Nucleus accumbens (tissue), 56 donors: ENCODE measurements at regions not wholly inside any gene's neighbourhood (a gene's known extent, or its start where the extent isn't known, plus 50 kb on each side); places are given as distances from the start of the nearest gene placed in this dataset.
A peak's percentile ranks its signal among the peaks of the same experiment; 100 is the strongest.

Experiments used
- DNase-seq, 56 donors: peaks; one replicate each; lab custom pipeline; 2025; lab: John Stamatoyannopoulos, UW

DNA sequence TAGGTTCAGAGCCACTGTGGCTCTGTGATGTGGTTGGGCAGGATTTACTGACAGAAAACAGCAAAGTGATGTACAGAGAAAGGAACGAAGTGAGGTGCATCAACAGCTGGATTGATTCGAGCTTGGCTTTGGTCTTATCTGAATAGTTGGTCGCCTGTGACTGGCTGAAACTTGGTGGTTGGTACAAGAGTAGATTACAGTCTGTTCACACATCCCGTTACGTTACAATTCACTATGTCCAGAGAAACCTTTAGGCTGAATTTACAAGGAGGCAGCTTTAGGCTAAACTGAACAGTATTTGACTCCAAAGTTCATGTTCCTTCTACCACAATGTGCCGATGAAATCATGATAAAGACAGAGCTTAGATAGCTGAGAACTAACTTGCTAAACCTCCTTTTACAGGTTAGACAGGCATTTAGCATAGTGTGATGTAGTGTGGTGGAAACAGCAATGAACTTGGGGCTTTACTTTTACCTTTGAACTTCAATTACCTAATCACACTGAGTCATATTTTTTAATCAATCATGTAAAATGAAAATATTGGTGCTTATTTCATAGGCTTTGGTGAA lies 210.2 kb upstream of the PUM3 start:
- DNase-seq = no peak

DNA sequence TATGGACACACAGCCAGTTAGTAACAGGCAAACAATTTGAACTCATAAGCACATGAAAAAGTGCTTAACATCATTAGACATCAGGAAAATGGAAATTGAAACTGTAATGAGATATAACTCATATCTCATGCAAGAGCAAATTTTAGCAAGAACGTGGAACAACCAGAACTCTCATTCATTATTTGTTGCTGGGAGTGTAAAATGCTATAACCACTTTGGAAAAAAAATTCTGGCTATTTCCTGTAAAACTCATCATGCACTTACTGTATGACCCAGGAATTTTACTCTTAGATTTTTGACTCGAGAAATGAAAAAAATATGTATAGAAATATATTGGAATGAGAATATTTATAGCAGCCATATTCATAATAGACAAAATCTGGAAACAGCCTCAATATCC lies 205.7 kb upstream of the PUM3 start:
- no peak for DNase-seq

- no peak for DNase-seq
Measured at GRCh38 chr9:3047912-3048311, 204.0 kb upstream of the PUM3 start.

DNA sequence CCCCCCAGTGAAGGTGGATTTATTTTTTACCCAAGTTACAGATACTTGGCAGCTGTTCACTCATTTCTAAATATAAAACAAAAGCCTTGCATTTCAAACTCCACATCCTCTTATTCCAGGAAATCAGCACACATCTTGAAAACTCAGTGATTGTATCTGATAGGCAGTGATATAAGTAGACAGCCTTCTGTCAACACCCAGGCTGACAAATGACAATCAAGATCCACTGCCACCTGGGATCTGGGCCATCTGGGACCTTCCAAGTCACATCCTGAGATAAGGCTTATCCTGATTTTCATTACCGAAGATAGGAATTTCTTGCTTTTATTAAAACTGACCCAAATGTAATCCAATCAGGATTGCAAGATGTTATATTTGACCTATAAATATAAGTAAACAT lies 201.3 kb upstream of the PUM3 start:
- no peak for DNase-seq

- DNase-seq = no peak
Measured at GRCh38 chr9:3043369-3043768, 199.5 kb upstream of the PUM3 start.

DNA sequence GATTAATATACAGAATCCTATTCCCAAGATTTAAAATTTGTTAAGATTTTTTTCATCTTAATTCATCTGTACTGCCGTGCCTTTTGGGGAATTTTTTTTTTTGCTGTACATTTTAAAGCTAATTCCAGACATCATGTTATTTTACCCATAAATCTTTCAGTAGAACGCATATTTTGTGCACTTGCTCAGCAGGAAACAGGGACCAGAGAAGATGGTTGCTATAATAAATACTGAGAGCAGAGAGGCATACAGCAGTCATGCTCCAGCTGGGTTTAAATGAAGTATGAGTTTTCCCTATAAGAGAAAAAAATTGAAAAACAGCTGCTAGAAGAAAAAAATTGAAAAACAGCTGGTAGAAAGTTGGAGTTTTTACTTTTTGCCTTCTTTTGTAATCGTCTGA lies 196.9 kb upstream of the PUM3 start:
- DNase-seq = no peak

- no peak for DNase-seq
Measured at GRCh38 chr9:3036333-3036700, 192.4 kb upstream of the PUM3 start.

- peak in 6 of 56 donors; percentile 1 to 13 (median 8) for DNase-seq
Measured at GRCh38 chr9:3035579-3036332, 191.9 kb upstream of the PUM3 start.

GRCh38 chr9:3032898-3033297 lies 189.0 kb upstream of the PUM3 start:
- DNase-seq = no peak

GRCh38 chr9:3028535-3028934 lies 184.6 kb upstream of the PUM3 start:
- no peak for DNase-seq

- no peak for DNase-seq
Measured at GRCh38 chr9:3027210-3027609, 183.3 kb upstream of the PUM3 start.

GRCh38 chr9:3023449-3023848 lies 179.6 kb upstream of the PUM3 start:
- DNase-seq = peak in 14 of 56 donors; percentile 2 to 58 (median 18)

- no peak for DNase-seq
Measured at GRCh38 chr9:3018691-3019230, 174.9 kb upstream of the PUM3 start.

GRCh38 chr9:3018071-3018470 lies 174.2 kb upstream of the PUM3 start:
- DNase-seq = no peak

DNA sequence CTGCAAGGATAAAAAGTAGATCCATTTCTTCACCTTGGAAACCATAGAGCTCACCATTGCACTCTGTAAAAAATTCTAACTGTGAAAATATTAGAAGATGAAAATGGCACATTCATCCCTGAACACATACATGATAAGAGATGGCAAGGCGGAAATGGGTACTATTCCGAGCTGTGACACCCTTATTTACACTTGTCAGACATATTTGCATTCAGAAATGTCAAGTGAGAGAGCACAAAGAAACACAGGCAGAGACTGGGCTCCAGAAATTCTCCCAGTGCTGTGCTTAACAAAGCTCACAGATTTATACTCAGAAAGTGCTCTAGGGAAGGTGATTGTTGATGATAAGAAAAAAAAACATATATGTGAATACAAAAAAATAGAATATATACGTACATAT lies 170.3 kb upstream of the PUM3 start:
- DNase-seq = no peak

GRCh38 chr9:3012842-3013241 lies 168.9 kb upstream of the PUM3 start:
- no peak for DNase-seq

GRCh38 chr9:3012245-3012644 lies 168.3 kb upstream of the PUM3 start:
- no peak for DNase-seq

- DNase-seq = no peak
Measured at GRCh38 chr9:3008091-3008490, 164.2 kb upstream of the PUM3 start.

DNA sequence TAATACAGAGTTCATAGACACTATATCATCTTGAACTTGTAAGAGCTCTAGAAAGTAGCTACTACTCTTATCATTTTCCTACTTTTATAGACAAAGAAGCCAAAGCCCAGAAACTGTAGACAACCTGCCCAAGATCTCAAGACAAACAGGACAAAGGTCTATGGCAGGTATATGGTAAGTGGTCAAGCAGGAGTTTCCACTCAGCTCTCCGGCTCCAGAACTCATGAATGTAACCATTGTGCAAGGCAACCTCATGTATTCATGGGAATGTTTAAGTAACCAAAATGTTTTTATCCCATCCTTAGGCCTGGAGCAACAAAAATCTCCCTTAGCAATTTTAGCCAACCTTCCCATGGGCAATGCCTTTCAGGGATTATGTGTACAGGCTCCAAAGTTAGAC lies 163.4 kb upstream of the PUM3 start:
- DNase-seq = no peak

DNA sequence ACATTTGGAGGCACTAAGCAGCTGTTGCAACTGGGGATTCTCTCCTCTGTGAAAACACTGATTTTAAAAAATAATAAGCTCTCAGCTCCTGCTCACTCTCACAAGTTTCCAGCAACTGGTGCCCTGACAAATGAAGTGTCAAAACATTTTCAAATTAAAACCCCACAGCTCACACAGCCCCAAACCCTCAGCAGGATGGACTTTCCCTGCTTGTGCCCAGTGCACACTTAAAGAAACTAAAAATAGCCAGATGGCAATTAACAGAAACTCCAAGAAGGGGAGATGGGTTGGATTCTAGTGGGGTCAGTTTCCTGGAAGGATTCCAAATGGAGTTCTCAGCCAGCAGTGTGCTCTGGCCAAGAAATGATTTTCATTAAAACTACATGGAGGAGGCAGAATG lies 163.0 kb upstream of the PUM3 start:
- DNase-seq = no peak

- no peak for DNase-seq
Measured at GRCh38 chr9:3004572-3004971, 160.7 kb upstream of the PUM3 start.

- DNase-seq = no peak
Measured at GRCh38 chr9:3001311-3001710, 157.4 kb upstream of the PUM3 start.
